WTC11 (cell line): ENCODE measurements at regions not wholly inside any gene's neighbourhood (a gene's known extent, or its start where the extent isn't known, plus 50 kb on each side); places are given as distances from the start of the nearest gene placed in this dataset.

ENCODE experiments used
- ATF2 ChIP-seq: sonication (generic); formaldehyde crosslinking; IDR thresholded peaks from 2 replicates; pipeline ENCODE4 v1.8.1; 2022; ENCODE audit warnings: low read depth, missing genetic modification reagents, borderline replicate concordance
- CBFB ChIP-seq: sonication (generic); formaldehyde crosslinking; IDR thresholded peaks from 2 replicates; pipeline ENCODE4 v1.8.1; 2022; ENCODE audit warnings: mild to moderate bottlenecking, low read depth, missing genetic modification reagents
- ELF4 ChIP-seq: sonication (generic); formaldehyde crosslinking; IDR thresholded peaks from 2 replicates; pipeline ENCODE4 v1.8.1; 2022; ENCODE audit warnings: low read depth, mild to moderate bottlenecking, moderate library complexity, missing genetic modification reagents
- GABPB1 ChIP-seq: sonication (generic); formaldehyde crosslinking; IDR thresholded peaks from 2 replicates; pipeline ENCODE4 v1.8.1; 2023; ENCODE audit warnings: mild to moderate bottlenecking, missing genetic modification reagents
- SP1 ChIP-seq: sonication (generic); formaldehyde crosslinking; conservative IDR thresholded peaks from 2 replicates; pipeline ENCODE4 v1.8.1; 2022; ENCODE audit warnings: missing genetic modification reagents
- TF ChIP-seq, protein P1 (sequence below): sonication (generic); formaldehyde crosslinking; IDR thresholded peaks from 2 replicates; pipeline ENCODE4 v1.8.0; 2022; ENCODE audit warnings: mild to moderate bottlenecking, missing genetic modification reagents
- TF ChIP-seq, protein P2 (sequence below): fragments of 200-600 bp; IDR thresholded peaks from 2 replicates; pipeline ENCODE4 v1.8.0; 2022; ENCODE audit warnings: antibody characterized with exemption

GRCh38 chr9:108708448-108708847, 147.3 kb downstream of the ACTL7B start:
- TF ChIP-seq ELF4 (no peak), ATF2 (no peak), SP1 (CRISPR knock-in tag) (no peak), CBFB (CRISPR knock-in tag) (no peak), GABPB1 (no peak)
- TF ChIP-seq, protein P1, sequence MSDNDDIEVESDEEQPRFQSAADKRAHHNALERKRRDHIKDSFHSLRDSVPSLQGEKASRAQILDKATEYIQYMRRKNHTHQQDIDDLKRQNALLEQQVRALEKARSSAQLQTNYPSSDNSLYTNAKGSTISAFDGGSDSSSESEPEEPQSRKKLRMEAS (CRISPR knock-in tag), result no peak
- TF ChIP-seq, protein P2, sequence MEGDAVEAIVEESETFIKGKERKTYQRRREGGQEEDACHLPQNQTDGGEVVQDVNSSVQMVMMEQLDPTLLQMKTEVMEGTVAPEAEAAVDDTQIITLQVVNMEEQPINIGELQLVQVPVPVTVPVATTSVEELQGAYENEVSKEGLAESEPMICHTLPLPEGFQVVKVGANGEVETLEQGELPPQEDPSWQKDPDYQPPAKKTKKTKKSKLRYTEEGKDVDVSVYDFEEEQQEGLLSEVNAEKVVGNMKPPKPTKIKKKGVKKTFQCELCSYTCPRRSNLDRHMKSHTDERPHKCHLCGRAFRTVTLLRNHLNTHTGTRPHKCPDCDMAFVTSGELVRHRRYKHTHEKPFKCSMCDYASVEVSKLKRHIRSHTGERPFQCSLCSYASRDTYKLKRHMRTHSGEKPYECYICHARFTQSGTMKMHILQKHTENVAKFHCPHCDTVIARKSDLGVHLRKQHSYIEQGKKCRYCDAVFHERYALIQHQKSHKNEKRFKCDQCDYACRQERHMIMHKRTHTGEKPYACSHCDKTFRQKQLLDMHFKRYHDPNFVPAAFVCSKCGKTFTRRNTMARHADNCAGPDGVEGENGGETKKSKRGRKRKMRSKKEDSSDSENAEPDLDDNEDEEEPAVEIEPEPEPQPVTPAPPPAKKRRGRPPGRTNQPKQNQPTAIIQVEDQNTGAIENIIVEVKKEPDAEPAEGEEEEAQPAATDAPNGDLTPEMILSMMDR, result no peak
